HCT116 (cell line): ENCODE measurements at regions not wholly inside any gene's neighbourhood (a gene's known extent, or its start where the extent isn't known, plus 50 kb on each side); places are given as distances from the start of the nearest gene placed in this dataset.

Experiments
- ATAC-seq: fragments of 200-7000 bp; cut with Tn5 transposase; 2 replicates; pipeline ENCODE4 v1.9.1; 2020; ENCODE audit warnings: mild to moderate bottlenecking, moderate library complexity
- BruUV-seq: library from RNA; stranded (reverse); fragments of 400-500 nt; replicated peaks from 2 replicates; lab custom pipeline; 2021; lab: Mats Ljungman, UMichigan
- CTCF ChIA-PET: fragments of 300-600 bp; sonication (Branson Sonifier 250); formaldehyde crosslinking; loops from one replicate; lab custom pipeline; 2021; ENCODE audit warnings: antibody characterized with exemption; lab: Charles Lee
- POLR2A ChIA-PET: fragments of 300-600, 350-600 bp; sonication (Branson Sonifier 250); formaldehyde crosslinking; loops from one replicate; lab custom pipeline; 2021; ENCODE audit warnings: antibody characterized with exemption; lab: Charles Lee
- RAD21 ChIA-PET, 2 experiments: fragments of 300-600 bp; sonication (Branson Sonifier 250); formaldehyde crosslinking; loops; one replicate each; lab custom pipeline; 2023; ENCODE audit warnings: low total read pairs in 2 of 2; ENCODE audit not compliant: uncharacterized antibody in 2 of 2, unreplicated experiment in 2 of 2, low non-redundant PET in 1 of 2; lab: Charles Lee
- DNase-seq: peaks from one replicate; pipeline ENCODE4 v3.0.0-alpha.2; 2010; ENCODE audit warnings: low read depth, low spot score
- H2AFZ ChIP-seq: fragments of 200-600 bp; shearing (Covaris generic), sonication (generic); 2 replicates; pipeline ENCODE4 v1.6.1; 2017; ENCODE audit warnings: low read depth, mixed run types, mixed read lengths, antibody characterized with exemption, low read length; ENCODE audit not compliant: poor library complexity, severe bottlenecking
- H3K27ac ChIP-seq: 2 replicates; pipeline ENCODE4 v1.5.1; 2012; ENCODE audit warnings: low read depth, low read length
- H3K27me3 ChIP-seq: fragments of 200-600 bp; sonication (generic); 2 replicates; pipeline ENCODE4 v1.6.1; 2016; ENCODE audit warnings: mixed run types, low read length, mixed read lengths; ENCODE audit not compliant: insufficient read depth
- H3K36me3 ChIP-seq, 2 experiments: fragments of 200-500 bp in 1 of 2; fragments of 200-600 bp in 1 of 2; sonication (Bioruptor generic) in 1 of 2; sonication (generic) in 1 of 2; 2 replicates each; pipeline versions ENCODE4 v1.5.1 to v1.6.1; 2014 to 2016; ENCODE audit warnings: low read length in 2 of 2, inconsistent platforms in 1 of 2, mixed read lengths in 1 of 2, mixed run types in 1 of 2; ENCODE audit not compliant: insufficient read depth in 2 of 2, control insufficient read depth in 1 of 2
- H3K4me1 ChIP-seq, 2 experiments: fragments of 200-600 bp in 1 of 2; sonication (generic) in 1 of 2; 2 replicates each; pipeline versions ENCODE4 v1.5.1 to v1.6.1; 2012 to 2017; ENCODE audit warnings: low read length in 2 of 2, inconsistent platforms in 1 of 2, mild to moderate bottlenecking in 1 of 2, mixed read lengths in 1 of 2, mixed run types in 1 of 2, moderate library complexity in 1 of 2; ENCODE audit not compliant: insufficient read depth in 2 of 2, control insufficient read depth in 1 of 2
- H3K4me2 ChIP-seq: fragments of 200-600 bp; sonication (generic); 2 replicates; pipeline ENCODE4 v1.6.1; 2017; ENCODE audit warnings: mixed run types, low read length, mixed read lengths
- H3K4me3 ChIP-seq, 2 experiments: fragments of 200-600 bp in 1 of 2; sonication (generic) in 1 of 2; replicated peaks in 1 of 2; 2 replicates each; pipeline ENCODE4 v1.5.1; 2011 to 2016; ENCODE audit warnings: low read length in 2 of 2, control low read depth in 1 of 2, low read depth in 1 of 2, mild to moderate bottlenecking in 1 of 2, mixed read lengths in 1 of 2, mixed run types in 1 of 2
- H3K79me2 ChIP-seq: fragments of 200-600 bp; sonication (generic); 2 replicates; pipeline ENCODE4 v1.6.1; 2017; ENCODE audit warnings: mild to moderate bottlenecking, mixed run types, low read length, moderate library complexity, mixed read lengths; ENCODE audit not compliant: insufficient read depth
- H3K9ac ChIP-seq: fragments of 200-600 bp; sonication (generic); 2 replicates; pipeline ENCODE4 v1.6.1; 2016; ENCODE audit warnings: low read length, mixed read lengths
- H3K9me2 ChIP-seq: fragments of 200-600 bp; sonication (generic), shearing (Covaris generic); 2 replicates; pipeline ENCODE4 v1.6.1; 2017; ENCODE audit warnings: mixed run types, mild to moderate bottlenecking, moderate library complexity; ENCODE audit not compliant: insufficient read depth
- H3K9me3 ChIP-seq, 2 experiments: fragments of 200-500 bp in 1 of 2; fragments of 200-600 bp in 1 of 2; sonication (Bioruptor generic) in 1 of 2; sonication (generic) in 1 of 2; 2 replicates each; pipeline ENCODE4 v1.6.1; 2014 to 2017; ENCODE audit warnings: low read length in 2 of 2, mixed read lengths in 2 of 2, inconsistent platforms in 1 of 2, low read depth in 1 of 2, mild to moderate bottlenecking in 1 of 2, mixed run types in 1 of 2, moderate library complexity in 1 of 2; ENCODE audit not compliant: control insufficient read depth in 1 of 2, insufficient read depth in 1 of 2
- H4K20me1 ChIP-seq: fragments of 200-600 bp; sonication (generic), shearing (Covaris generic); 2 replicates; pipeline ENCODE4 v1.6.1; 2017; ENCODE audit warnings: mixed run types, mild to moderate bottlenecking, moderate library complexity; ENCODE audit not compliant: insufficient read depth
- ATF3 ChIP-seq: IDR thresholded peaks from 2 replicates; pipeline ENCODE4 v1.6.1; 2012
- CBX3 ChIP-seq: IDR thresholded peaks from 2 replicates; pipeline ENCODE4 v1.6.1; 2012; ENCODE audit warnings: low read depth
- CEBPB ChIP-seq: IDR thresholded peaks from 2 replicates; pipeline ENCODE4 v1.6.1; 2012; ENCODE audit warnings: low read depth
- CTCF ChIP-seq, 3 experiments: fragments of 200-600 bp in 1 of 3; sonication (generic) in 1 of 3; IDR thresholded peaks in 2 of 3; conservative IDR thresholded peaks in 1 of 3; 2 replicates each; pipeline ENCODE4 v1.5.1; 2012 to 2017; ENCODE audit warnings: low read depth in 2 of 3, low read length in 2 of 3, antibody characterized with exemption in 1 of 3, borderline replicate concordance in 1 of 3, control low read depth in 1 of 3, mild to moderate bottlenecking in 1 of 3, mixed read lengths in 1 of 3, mixed run types in 1 of 3, moderate library complexity in 1 of 3; ENCODE audit not compliant: insufficient read depth in 1 of 3
- EGR1 ChIP-seq: IDR thresholded peaks from 2 replicates; pipeline ENCODE4 v1.6.1; 2012; ENCODE audit warnings: low read depth
- EZH2 ChIP-seq: fragments of 200-600 bp; sonication (generic); IDR thresholded peaks from 2 replicates; pipeline ENCODE4 v1.6.1; 2017; ENCODE audit warnings: antibody characterized with exemption, mixed run types
- EZH2phosphoT487 ChIP-seq: fragments of 200-600 bp; IDR thresholded peaks from 2 replicates; pipeline ENCODE4 v1.6.1; 2018; ENCODE audit warnings: antibody characterized with exemption, borderline replicate concordance
- FOSL1 ChIP-seq: IDR thresholded peaks from 2 replicates; pipeline ENCODE4 v1.6.1; 2012; ENCODE audit warnings: low read depth
- JUND ChIP-seq: IDR thresholded peaks from 2 replicates; pipeline ENCODE4 v1.6.1; 2012
- MAX ChIP-seq: IDR thresholded peaks from 2 replicates; pipeline ENCODE4 v1.6.1; 2012
- POLR2A ChIP-seq: IDR thresholded peaks from 2 replicates; pipeline ENCODE4 v1.7.0; 2011; ENCODE audit warnings: borderline replicate concordance; ENCODE audit not compliant: insufficient read depth, insufficient read length; ENCODE audit errors: extremely low read depth
- RAD21 ChIP-seq: IDR thresholded peaks from 2 replicates; pipeline ENCODE4 v1.6.1; 2012; ENCODE audit warnings: low read depth, mild to moderate bottlenecking
- REST ChIP-seq: IDR thresholded peaks from 2 replicates; pipeline ENCODE4 v1.6.1; 2012; ENCODE audit warnings: low read depth
- SP1 ChIP-seq: IDR thresholded peaks from 2 replicates; pipeline ENCODE4 v1.6.1; 2012; ENCODE audit warnings: low read depth
- SRF ChIP-seq: IDR thresholded peaks from 2 replicates; pipeline ENCODE4 v1.6.1; 2012; ENCODE audit warnings: low read depth
- TCF7L2 ChIP-seq: IDR thresholded peaks from 2 replicates; pipeline ENCODE4 v1.7.0; 2011; ENCODE audit warnings: borderline replicate concordance, inconsistent platforms; ENCODE audit not compliant: insufficient read depth, insufficient read length; ENCODE audit errors: extremely low read depth
- YY1 ChIP-seq: IDR thresholded peaks from 2 replicates; pipeline ENCODE4 v1.6.1; 2011; ENCODE audit warnings: low read length, low read depth, moderate library complexity, mild to moderate bottlenecking; ENCODE audit not compliant: insufficient replicate concordance; ENCODE audit errors: extremely low read depth
- ZBTB33 ChIP-seq: IDR thresholded peaks from 2 replicates; pipeline ENCODE4 v1.6.1; 2011; ENCODE audit warnings: mild to moderate bottlenecking, low read length, moderate library complexity; ENCODE audit not compliant: insufficient replicate concordance; ENCODE audit errors: extremely low read depth
- ZFX ChIP-seq: fragments of 450-650 bp; IDR thresholded peaks from 2 replicates; pipeline ENCODE4 v1.6.1; 2017
- ZNF274 ChIP-seq: fragments of 200-500 bp; sonication (Bioruptor generic); IDR thresholded peaks from 2 replicates; pipeline ENCODE4 v1.6.1; 2014; ENCODE audit warnings: mild to moderate bottlenecking, low read depth, low read length, inconsistent platforms
- intact Hi-C: fragments of 100-400 bp; cut with micrococcal nuclease; formaldehyde crosslinking; loops from 2 replicates; pipeline ENCODE4 v1.10.0; 2022

- RAD21 ChIA-PET = no interaction called here
- intact Hi-C loops = no loop called here
Observed at GRCh38 chr2:58350484-58350883, 109.4 kb upstream of the FANCL start.

More at GRCh38 chr2:58350484-58350883, 109.4 kb upstream of the FANCL start:
- Histone ChIP-seq H4K20me1 (no peaks in the 10 kb centered on the region), H3K36me3 (no peaks in the 10 kb centered on the region), H2AFZ (no peak overlapping the region), H3K4me3 (no peak overlapping the region), H3K9me3 (no peaks in the 10 kb centered on the region), H3K4me1 (no peaks in the 10 kb centered on the region), H3K79me2 (no peaks in the 10 kb centered on the region), H3K9ac (no peak overlapping the region), H3K4me2 (no peak overlapping the region), H3K27me3 (no peaks in the 10 kb centered on the region), H3K9me2 (no peaks in the 10 kb centered on the region), H3K27ac (no peak overlapping the region)
- CTCF ChIA-PET = no interaction called here
- BruUV-seq = no TSS peak
- DNase-seq = no peak
- POLR2A ChIA-PET = no interaction called here
- ATAC-seq = no peak
- TF ChIP-seq POLR2A = no peak
- TF ChIP-seq CTCF (IDR thresholded peaks at IDR 0.05 in 2 of 3, conservative IDR thresholded peaks at IDR 0.05 in 1 of 3; ENCODE audit: borderline replicate concordance in 1 of 3, insufficient read depth in 1 of 3, low read depth in 2 of 3, low read length in 2 of 3) = no peak
- TF ChIP-seq ZBTB33 = no peak
- TF ChIP-seq ATF3 = no peak
- no peak for TF ChIP-seq EZH2
- no peak for TF ChIP-seq YY1
- no peak for TF ChIP-seq REST
- TF ChIP-seq ZFX = no peak
- no peak for TF ChIP-seq EGR1
- no peak for TF ChIP-seq CEBPB
- TF ChIP-seq ZNF274 = no peak
- no peak for TF ChIP-seq SP1
- no peak for TF ChIP-seq RAD21
- TF ChIP-seq TCF7L2 = no peak
- no peak for TF ChIP-seq CBX3
- TF ChIP-seq SRF = no peak
- no peak for TF ChIP-seq FOSL1
- TF ChIP-seq EZH2phosphoT487 = no peak
- no peak for TF ChIP-seq MAX
- TF ChIP-seq JUND = no peak
